ENCODE measurements at regions not wholly inside any gene's neighbourhood (a gene's known extent, or its start where the extent isn't known, plus 50 kb on each side); places are given as distances from the start of the nearest gene placed in this dataset.

DNA sequence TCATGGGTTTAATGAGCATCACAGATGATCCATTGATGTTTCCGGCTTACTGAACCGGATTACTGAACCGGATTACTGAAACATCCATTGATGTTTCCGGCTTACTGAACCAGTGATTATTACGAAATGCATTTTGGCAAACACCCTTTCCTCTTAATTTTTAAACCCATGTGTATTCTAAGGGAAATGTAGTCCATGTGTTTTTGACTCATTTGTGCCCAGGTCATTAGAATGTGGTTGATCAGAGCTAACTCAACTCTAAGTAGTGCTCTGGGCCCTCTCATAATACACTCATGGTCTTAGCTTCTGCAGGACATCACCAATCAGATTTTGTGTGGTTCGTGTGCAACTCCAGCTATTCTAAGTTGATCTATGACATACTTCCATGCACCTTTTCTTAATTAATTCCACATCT is 141.6 kb downstream of the SPATA18 start:
- Histone ChIP-seq H3K79me2 (ENCODE audit: insufficient read depth, low read length) (no peaks in the 10 kb centered on the region), H4K20me1 (ENCODE audit: insufficient read depth, low read length) (no peaks in the 10 kb centered on the region), H3F3A (ENCODE audit: insufficient read depth, low read length) (no peaks in the 10 kb centered on the region), H3K9me3 (ENCODE audit: low read length) (no peaks in the 10 kb centered on the region), H2AFZ (ENCODE audit: low read length) (no peak overlapping the region), H3K4me3 (ENCODE audit: low read depth, low read length, poor library complexity, severe bottlenecking) (no peak overlapping the region), H3K27me3 (ENCODE audit: insufficient read depth, low read length) (no peaks in the 10 kb centered on the region), H3K9me2 (ENCODE audit: low read depth, low read length) (no peaks in the 10 kb centered on the region), H3K4me2 (ENCODE audit: low read length) (no peak overlapping the region), H3K36me3 (ENCODE audit: insufficient read depth, low read length) (no peaks in the 10 kb centered on the region), H3K9ac (ENCODE audit: low read length) (no peak overlapping the region), H3K4me1 (ENCODE audit: insufficient read depth, low read length, severe bottlenecking) (no peaks in the 10 kb centered on the region), H3K27ac (ENCODE audit: low read depth, low read length, poor library complexity, severe bottlenecking) (no peak overlapping the region)
- TF ChIP-seq, protein P1, sequence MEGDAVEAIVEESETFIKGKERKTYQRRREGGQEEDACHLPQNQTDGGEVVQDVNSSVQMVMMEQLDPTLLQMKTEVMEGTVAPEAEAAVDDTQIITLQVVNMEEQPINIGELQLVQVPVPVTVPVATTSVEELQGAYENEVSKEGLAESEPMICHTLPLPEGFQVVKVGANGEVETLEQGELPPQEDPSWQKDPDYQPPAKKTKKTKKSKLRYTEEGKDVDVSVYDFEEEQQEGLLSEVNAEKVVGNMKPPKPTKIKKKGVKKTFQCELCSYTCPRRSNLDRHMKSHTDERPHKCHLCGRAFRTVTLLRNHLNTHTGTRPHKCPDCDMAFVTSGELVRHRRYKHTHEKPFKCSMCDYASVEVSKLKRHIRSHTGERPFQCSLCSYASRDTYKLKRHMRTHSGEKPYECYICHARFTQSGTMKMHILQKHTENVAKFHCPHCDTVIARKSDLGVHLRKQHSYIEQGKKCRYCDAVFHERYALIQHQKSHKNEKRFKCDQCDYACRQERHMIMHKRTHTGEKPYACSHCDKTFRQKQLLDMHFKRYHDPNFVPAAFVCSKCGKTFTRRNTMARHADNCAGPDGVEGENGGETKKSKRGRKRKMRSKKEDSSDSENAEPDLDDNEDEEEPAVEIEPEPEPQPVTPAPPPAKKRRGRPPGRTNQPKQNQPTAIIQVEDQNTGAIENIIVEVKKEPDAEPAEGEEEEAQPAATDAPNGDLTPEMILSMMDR (IDR thresholded peaks at IDR 0.05; ENCODE audit: low read length): no peak

DNA sequence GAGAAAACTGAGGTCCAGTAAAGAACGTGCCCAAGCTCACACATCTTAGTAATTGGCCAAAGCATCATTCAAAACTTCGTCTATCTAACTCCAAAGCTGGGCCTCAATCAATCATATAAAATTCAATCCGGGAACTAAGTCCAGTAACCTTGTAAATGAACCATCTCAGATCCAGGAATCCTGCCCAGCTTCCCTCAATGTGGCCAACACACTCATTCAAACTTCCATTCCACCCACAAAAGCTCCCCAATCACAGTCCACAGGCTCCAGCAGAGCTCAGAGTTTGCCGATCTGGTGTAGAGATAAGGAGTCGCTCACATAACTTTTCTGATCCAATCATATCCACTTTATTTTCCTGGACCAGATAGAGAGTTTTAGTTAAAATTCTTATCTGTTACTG is 144.8 kb downstream of the SPATA18 start:
- Histone ChIP-seq H3K4me3 (ENCODE audit: low read depth, low read length, poor library complexity, severe bottlenecking) (no peak overlapping the region), H3F3A (ENCODE audit: insufficient read depth, low read length) (no peaks in the 10 kb centered on the region), H3K79me2 (ENCODE audit: insufficient read depth, low read length) (no peaks in the 10 kb centered on the region), H3K4me1 (ENCODE audit: insufficient read depth, low read length, severe bottlenecking) (no peaks in the 10 kb centered on the region), H3K27me3 (ENCODE audit: insufficient read depth, low read length) (no peaks in the 10 kb centered on the region), H3K9ac (ENCODE audit: low read length) (no peak overlapping the region), H4K20me1 (ENCODE audit: insufficient read depth, low read length) (no peaks in the 10 kb centered on the region), H2AFZ (ENCODE audit: low read length) (no peak overlapping the region), H3K27ac (ENCODE audit: low read depth, low read length, poor library complexity, severe bottlenecking) (no peak overlapping the region), H3K9me3 (ENCODE audit: low read length) (no peaks in the 10 kb centered on the region), H3K4me2 (ENCODE audit: low read length) (no peak overlapping the region), H3K36me3 (ENCODE audit: insufficient read depth, low read length) (no peaks in the 10 kb centered on the region), H3K9me2 (ENCODE audit: low read depth, low read length) (no peaks in the 10 kb centered on the region)
- no peak for TF ChIP-seq EZH2 (IDR thresholded peaks at IDR 0.05; ENCODE audit: borderline replicate concordance, low read length)
- TF ChIP-seq, protein P1 (IDR thresholded peaks at IDR 0.05; ENCODE audit: low read length): no peak

DNA sequence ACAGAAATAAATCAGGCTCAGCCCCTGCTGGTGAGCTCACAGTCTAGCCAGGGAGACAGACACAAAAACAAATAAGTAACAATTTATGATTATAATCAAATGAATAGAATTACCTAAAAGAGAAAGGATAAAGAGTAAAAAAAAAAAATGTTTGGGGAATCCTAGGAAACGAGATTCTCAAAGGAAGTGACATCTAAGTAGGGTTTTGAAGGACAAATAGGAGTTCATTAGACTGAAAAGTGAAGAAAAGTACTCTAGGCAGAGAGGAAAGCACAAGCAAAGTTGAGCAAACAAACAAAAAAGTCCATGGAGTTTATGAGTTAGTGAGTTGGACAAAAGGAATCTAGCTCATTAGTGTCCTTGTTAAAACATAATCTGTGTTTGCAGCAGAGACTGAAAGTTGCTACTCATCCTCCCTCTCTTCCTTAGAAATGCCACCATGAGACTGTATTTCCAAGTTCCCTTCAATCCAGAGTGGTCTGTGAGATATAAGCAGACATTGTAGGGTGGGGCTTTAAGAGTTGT is 145.6 kb downstream of the SPATA18 start:
- Histone ChIP-seq H3K9me2 (ENCODE audit: low read depth, low read length) (no peaks in the 10 kb centered on the region), H3K79me2 (ENCODE audit: insufficient read depth, low read length) (no peaks in the 10 kb centered on the region), H3K9me3 (ENCODE audit: low read length) (no peaks in the 10 kb centered on the region)

DNA sequence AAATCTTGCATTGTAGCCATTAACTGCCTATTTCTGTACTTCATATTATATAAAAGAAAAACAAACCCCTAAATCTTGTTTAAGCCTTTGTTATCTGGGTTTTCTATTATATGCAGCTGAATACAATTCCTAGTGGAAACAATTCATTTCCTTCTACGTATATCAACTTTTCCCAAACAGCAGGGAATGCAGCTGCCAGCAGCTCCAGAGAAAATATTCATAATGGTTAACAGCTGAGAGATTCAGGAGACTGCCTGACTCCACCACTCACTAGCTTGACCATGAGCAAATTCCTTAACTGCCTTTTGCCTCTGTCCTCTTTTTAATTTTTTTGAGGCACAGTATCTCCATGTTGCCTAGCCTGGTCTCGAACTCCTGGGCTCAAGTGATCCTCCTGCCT is 146.2 kb downstream of the SPATA18 start:
- no peaks in the 10 kb centered on the region for H3K9me3 ChIP-seq (ENCODE audit: low read length)
- no peak overlapping the region for H3K9ac ChIP-seq (ENCODE audit: low read length)
- no peaks in the 10 kb centered on the region for H3K79me2 ChIP-seq (ENCODE audit: insufficient read depth, low read length)
- H3K4me3 ChIP-seq (ENCODE audit: low read depth, low read length, poor library complexity, severe bottlenecking): no peak overlapping the region
- H3K9me2 ChIP-seq (ENCODE audit: low read depth, low read length): no peaks in the 10 kb centered on the region
- no peaks in the 10 kb centered on the region for H3K4me1 ChIP-seq (ENCODE audit: insufficient read depth, low read length, severe bottlenecking)
- H3K4me2 ChIP-seq (ENCODE audit: low read length): no peak overlapping the region
- no peaks in the 10 kb centered on the region for H3K27me3 ChIP-seq (ENCODE audit: insufficient read depth, low read length)
- H4K20me1 ChIP-seq (ENCODE audit: insufficient read depth, low read length): no peaks in the 10 kb centered on the region
- H3F3A ChIP-seq (ENCODE audit: insufficient read depth, low read length): no peaks in the 10 kb centered on the region
- no peaks in the 10 kb centered on the region for H3K36me3 ChIP-seq (ENCODE audit: insufficient read depth, low read length)
- H3K27ac ChIP-seq (ENCODE audit: low read depth, low read length, poor library complexity, severe bottlenecking): no peak overlapping the region
- no peak overlapping the region for H2AFZ ChIP-seq (ENCODE audit: low read length)
- TF ChIP-seq, protein P1 (IDR thresholded peaks at IDR 0.05; ENCODE audit: low read length): no peak
- no peak for TF ChIP-seq EZH2 (IDR thresholded peaks at IDR 0.05; ENCODE audit: borderline replicate concordance, low read length)

More for the DNA sequence above, 145.6 kb downstream of the SPATA18 start:
- Histone ChIP-seq H3K27ac (ENCODE audit: low read depth, low read length, poor library complexity, severe bottlenecking) (no peak overlapping the region), H3F3A (ENCODE audit: insufficient read depth, low read length) (no peaks in the 10 kb centered on the region), H3K4me2 (ENCODE audit: low read length) (no peak overlapping the region), H3K27me3 (ENCODE audit: insufficient read depth, low read length) (no peaks in the 10 kb centered on the region), H3K4me1 (ENCODE audit: insufficient read depth, low read length, severe bottlenecking) (no peaks in the 10 kb centered on the region), H3K36me3 (ENCODE audit: insufficient read depth, low read length) (no peaks in the 10 kb centered on the region), H3K9ac (ENCODE audit: low read length) (no peak overlapping the region), H4K20me1 (ENCODE audit: insufficient read depth, low read length) (no peaks in the 10 kb centered on the region), H3K4me3 (ENCODE audit: low read depth, low read length, poor library complexity, severe bottlenecking) (no peak overlapping the region), H2AFZ (ENCODE audit: low read length) (no peak overlapping the region)
- no peak for TF ChIP-seq EZH2 (IDR thresholded peaks at IDR 0.05; ENCODE audit: borderline replicate concordance, low read length)
